ENCODE measurements at regions not wholly inside any gene's neighbourhood (a gene's known extent, or its start where the extent isn't known, plus 50 kb on each side); places are given as distances from the start of the nearest gene placed in this dataset.

DNA sequence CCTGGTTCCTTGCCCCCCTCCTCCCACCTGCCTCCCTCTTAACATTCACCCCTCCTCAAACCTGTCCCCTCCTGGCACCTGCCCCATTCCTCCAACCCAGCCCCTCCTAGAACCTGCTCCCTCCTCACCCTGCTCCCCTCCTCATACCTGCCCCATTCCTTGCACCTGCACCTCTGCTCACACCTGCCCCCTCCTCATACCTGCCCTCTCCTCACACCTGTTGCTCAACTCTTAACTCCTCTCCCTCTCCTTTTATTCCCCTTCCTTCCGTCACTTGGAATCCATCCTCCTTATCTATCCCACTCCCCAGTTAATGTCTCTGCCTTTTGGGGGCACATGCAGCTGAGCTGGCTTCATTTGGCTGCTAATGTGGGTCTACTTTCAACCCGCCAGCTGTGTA is 712.1 kb downstream of the MTRR start:
- H3K36me3 Mint-ChIP-seq (ENCODE audit: unreplicated experiment), result no peaks in the 10 kb centered on the region
- H3K27ac Mint-ChIP-seq (ENCODE audit: unreplicated experiment), result no peak overlapping the region
- H3K27me3 Mint-ChIP-seq (ENCODE audit: unreplicated experiment), result no peaks in the 10 kb centered on the region
- no peak overlapping the region for H3K4me3 Mint-ChIP-seq (ENCODE audit: unreplicated experiment)
- no peaks in the 10 kb centered on the region for H3K4me1 Mint-ChIP-seq (ENCODE audit: low read depth, unreplicated experiment)
- TF ChIP-seq, protein P1, sequence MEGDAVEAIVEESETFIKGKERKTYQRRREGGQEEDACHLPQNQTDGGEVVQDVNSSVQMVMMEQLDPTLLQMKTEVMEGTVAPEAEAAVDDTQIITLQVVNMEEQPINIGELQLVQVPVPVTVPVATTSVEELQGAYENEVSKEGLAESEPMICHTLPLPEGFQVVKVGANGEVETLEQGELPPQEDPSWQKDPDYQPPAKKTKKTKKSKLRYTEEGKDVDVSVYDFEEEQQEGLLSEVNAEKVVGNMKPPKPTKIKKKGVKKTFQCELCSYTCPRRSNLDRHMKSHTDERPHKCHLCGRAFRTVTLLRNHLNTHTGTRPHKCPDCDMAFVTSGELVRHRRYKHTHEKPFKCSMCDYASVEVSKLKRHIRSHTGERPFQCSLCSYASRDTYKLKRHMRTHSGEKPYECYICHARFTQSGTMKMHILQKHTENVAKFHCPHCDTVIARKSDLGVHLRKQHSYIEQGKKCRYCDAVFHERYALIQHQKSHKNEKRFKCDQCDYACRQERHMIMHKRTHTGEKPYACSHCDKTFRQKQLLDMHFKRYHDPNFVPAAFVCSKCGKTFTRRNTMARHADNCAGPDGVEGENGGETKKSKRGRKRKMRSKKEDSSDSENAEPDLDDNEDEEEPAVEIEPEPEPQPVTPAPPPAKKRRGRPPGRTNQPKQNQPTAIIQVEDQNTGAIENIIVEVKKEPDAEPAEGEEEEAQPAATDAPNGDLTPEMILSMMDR (IDR thresholded peaks at IDR 0.05; ENCODE audit: partially characterized antibody, unreplicated experiment), result no peak
- H3K9me3 Mint-ChIP-seq (ENCODE audit: unreplicated experiment), result peaks cover 1% of the 10 kb centered on the region
- no peak for DNase-seq

- Mint-ChIP-seq H3K27ac (ENCODE audit: unreplicated experiment) (no peak overlapping the region), H3K9me3 (ENCODE audit: unreplicated experiment) (peaks cover 3% of the 10 kb centered on the region), H3K4me3 (ENCODE audit: unreplicated experiment) (no peak overlapping the region), H3K4me1 (ENCODE audit: low read depth, unreplicated experiment) (no peaks in the 10 kb centered on the region), H3K36me3 (ENCODE audit: unreplicated experiment) (peaks cover 6% of the 10 kb centered on the region), H3K27me3 (ENCODE audit: unreplicated experiment) (no peaks in the 10 kb centered on the region)
- TF ChIP-seq, protein P1 (IDR thresholded peaks at IDR 0.05; ENCODE audit: partially characterized antibody, unreplicated experiment), result no peak
- no peak for DNase-seq
Measured at GRCh38 chr5:8585230-8586018, 716.5 kb downstream of the MTRR start.

- H3K4me3 Mint-ChIP-seq (ENCODE audit: unreplicated experiment), result no peak overlapping the region
- H3K27me3 Mint-ChIP-seq (ENCODE audit: unreplicated experiment), result no peaks in the 10 kb centered on the region
- no peaks in the 10 kb centered on the region for H3K4me1 Mint-ChIP-seq (ENCODE audit: low read depth, unreplicated experiment)
- no peak overlapping the region for H3K27ac Mint-ChIP-seq (ENCODE audit: unreplicated experiment)
- H3K9me3 Mint-ChIP-seq (ENCODE audit: unreplicated experiment), result peaks cover 2% of the 10 kb centered on the region
- peaks cover 6% of the 10 kb centered on the region for H3K36me3 Mint-ChIP-seq (ENCODE audit: unreplicated experiment)
- no peak for DNase-seq
- TF ChIP-seq, protein P1 (IDR thresholded peaks at IDR 0.05; ENCODE audit: partially characterized antibody, unreplicated experiment), result no peak
Measured at GRCh38 chr5:8590959-8591358, 722.0 kb downstream of the MTRR start.

DNA sequence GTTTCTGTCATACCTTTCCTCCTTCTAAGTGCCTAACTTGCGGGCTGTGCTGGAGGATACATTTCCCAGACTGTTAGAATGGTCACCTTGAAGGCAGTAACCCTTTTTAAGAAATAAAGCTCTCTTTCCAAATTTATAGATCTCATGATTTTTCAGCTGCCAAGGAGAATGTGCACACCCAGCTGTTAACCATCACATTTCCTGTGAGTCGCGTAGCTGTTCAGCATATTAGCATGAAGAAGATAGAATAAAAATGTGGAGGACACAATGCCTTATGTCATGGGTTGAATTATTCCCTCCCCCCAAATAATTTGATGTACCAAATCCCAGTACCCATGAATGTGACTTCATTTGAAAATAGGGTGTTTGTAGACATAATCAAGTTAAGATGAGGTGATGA is 729.4 kb downstream of the MTRR start:
- Mint-ChIP-seq H3K27ac (ENCODE audit: unreplicated experiment) (no peak overlapping the region), H3K9me3 (ENCODE audit: unreplicated experiment) (no peaks in the 10 kb centered on the region), H3K36me3 (ENCODE audit: unreplicated experiment) (no peaks in the 10 kb centered on the region), H3K4me1 (ENCODE audit: low read depth, unreplicated experiment) (no peaks in the 10 kb centered on the region), H3K4me3 (ENCODE audit: unreplicated experiment) (no peak overlapping the region), H3K27me3 (ENCODE audit: unreplicated experiment) (no peaks in the 10 kb centered on the region)
- TF ChIP-seq, protein P1 (IDR thresholded peaks at IDR 0.05; ENCODE audit: partially characterized antibody, unreplicated experiment), result no peak
- no peak for DNase-seq

GRCh38 chr5:8598996-8599395 is 730.0 kb downstream of the MTRR start:
- H3K27me3 Mint-ChIP-seq (ENCODE audit: unreplicated experiment), result no peaks in the 10 kb centered on the region
- no peak overlapping the region for H3K4me3 Mint-ChIP-seq (ENCODE audit: unreplicated experiment)
- TF ChIP-seq, protein P1 (IDR thresholded peaks at IDR 0.05; ENCODE audit: partially characterized antibody, unreplicated experiment), result no peak
- H3K36me3 Mint-ChIP-seq (ENCODE audit: unreplicated experiment), result no peaks in the 10 kb centered on the region
- H3K27ac Mint-ChIP-seq (ENCODE audit: unreplicated experiment), result no peak overlapping the region
- no peaks in the 10 kb centered on the region for H3K4me1 Mint-ChIP-seq (ENCODE audit: low read depth, unreplicated experiment)
- DNase-seq, result no peak
- H3K9me3 Mint-ChIP-seq (ENCODE audit: unreplicated experiment), result no peaks in the 10 kb centered on the region
